ENCODE measurements at regions not wholly inside any gene's neighbourhood (a gene's known extent, or its start where the extent isn't known, plus 50 kb on each side); places are given as distances from the start of the nearest gene placed in this dataset.
"Not testable (repeated sequence)": the region's sequence is repeated elsewhere in the genome, so short reads cannot be mapped to it uniquely, and the experiment has no call there.

DNA sequence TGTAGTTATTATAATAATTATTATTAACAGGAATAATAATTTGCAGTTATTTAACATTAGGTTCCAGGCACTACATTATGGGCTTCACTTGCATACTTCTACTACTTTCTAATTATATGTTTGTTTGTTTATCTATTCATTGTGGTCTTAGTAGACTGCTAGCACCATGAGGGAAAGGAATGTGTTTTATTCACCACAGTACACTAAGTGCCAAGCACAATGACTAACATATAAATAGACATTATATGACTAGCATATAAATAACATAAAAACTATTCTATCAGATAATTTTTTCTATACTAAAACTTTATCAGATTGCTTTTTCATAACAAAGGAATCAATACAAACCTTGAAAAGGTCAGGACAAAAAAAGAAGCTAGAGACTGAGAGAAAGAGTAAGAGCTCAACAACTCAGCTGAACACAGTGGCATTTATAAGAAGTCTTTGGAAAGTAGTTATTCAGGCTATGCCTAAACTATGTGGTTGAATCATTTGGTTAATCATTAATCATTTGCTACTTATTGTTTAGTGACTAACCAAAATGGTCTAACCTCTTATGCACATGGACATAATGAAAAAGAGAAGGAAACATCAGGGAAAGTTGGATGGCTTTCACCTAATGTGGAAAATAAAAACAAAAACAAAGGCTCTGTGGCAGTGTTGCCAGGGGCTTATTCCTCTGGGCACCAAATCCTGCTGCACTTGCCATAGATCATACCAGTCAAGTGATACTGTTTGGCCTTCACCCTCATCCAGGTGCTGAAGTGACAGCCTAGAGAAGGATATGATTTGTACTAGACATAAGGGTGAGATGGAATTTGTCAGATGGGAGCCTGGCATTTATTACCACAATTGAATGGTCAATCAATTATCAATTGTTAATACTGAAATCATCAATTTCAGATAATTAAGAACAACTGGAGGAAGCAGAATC lies 174.9 kb downstream of the ETAA1 start:
- no peak for DNase-seq (ENCODE audit: low spot score)

DNA sequence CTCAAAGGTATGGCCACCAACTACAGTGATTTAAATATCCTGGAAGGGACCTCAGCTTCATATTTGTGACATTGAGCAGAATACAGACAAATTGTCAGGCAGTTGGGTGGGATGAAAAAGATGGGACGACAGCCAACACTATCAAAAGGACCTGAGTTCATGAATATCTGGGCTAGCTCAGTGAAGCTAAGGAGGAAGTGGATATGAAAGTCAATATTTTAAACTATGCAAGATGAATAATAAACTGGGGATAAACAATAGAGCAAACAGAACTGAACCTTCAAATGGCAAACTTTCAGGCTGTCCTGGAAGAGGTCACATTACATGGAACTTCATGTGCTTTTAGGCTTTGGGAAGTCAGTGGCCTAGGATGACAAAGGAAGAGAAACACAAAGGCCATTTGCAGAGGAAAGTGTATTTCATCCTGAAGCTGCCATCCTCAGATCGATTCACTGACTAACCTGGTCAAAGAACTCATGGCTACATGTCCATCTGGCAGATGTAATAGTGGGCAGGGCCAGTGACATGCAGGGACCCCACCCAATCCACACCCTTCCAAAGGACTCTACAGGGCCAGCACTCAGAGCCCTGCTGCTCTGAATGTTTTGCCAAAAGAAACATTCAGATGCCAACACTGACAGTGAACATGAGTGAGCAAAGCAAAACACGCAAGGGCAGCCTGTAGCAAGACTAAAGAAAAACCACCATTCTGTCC lies 175.7 kb downstream of the ETAA1 start:
- DNase-seq (ENCODE audit: low spot score): no peak

DNA sequence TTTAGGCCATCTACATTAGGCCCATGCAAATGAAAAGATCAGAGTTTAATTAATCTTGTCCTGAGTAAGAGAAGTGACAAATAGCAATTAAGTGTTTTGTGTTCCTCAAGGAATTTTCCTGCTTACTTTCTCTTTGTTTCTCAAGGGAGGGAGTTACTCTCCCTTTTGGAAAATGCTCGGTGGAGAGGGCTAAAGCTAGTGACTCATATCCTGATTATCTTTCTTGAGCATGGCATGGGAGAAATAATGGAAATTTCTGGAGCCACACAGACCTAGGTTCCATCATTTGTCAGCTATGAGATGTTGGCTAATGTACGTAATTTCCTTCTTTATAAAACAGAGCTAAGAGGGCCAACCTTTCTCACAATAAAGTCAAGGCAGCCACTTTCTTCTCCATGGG lies 177.1 kb downstream of the ETAA1 start:
- no peak for DNase-seq (ENCODE audit: low spot score)

GRCh38 chr2:67576226-67576625 lies 179.1 kb downstream of the ETAA1 start:
- no peak for DNase-seq (ENCODE audit: low spot score)

DNA sequence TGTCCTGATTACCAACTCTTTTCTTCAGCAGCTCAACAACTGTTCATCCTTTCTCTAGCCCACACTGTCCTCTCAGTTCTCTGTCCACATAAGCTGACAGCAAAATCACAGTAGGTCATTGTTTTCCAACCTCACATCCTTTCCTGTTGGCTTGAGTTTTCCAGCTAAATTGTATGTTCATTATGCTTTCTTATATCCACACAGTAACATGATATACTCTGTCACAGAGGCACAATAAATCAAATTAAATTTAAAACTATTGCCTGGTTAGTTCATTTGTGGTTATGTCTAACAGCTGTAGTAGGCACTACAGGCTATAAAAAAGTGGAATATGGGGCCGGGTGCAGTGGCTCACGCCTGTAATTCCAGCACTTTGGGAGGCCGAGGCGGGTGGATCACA lies 179.9 kb downstream of the ETAA1 start:
- DNase-seq (ENCODE audit: low spot score): no peak

GRCh38 chr2:67579216-67579615 lies 182.1 kb downstream of the ETAA1 start:
- DNase-seq (ENCODE audit: low spot score): no peak

DNA sequence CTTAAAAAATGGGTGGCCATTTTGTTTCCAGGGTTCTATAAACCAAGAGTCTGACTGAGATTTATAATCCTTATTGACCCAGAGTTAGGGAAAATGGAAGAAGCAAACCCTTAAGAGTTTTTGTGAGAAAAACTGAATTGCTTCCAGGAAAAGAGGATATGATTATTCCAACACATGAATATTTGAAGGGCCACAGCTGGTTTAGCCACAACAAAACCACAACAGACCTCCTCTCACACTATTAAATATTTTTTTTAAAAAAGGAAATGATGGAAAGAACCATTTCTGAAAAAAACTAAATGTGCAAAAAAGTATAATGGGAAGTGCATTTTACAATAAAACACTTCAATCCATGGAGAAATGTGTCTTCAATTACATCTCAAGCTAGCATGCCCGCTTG lies 182.7 kb downstream of the ETAA1 start:
- DNase-seq (ENCODE audit: low spot score): no peak

GRCh38 chr2:67581751-67582150 lies 184.6 kb downstream of the ETAA1 start:
- DNase-seq (ENCODE audit: low spot score): no peak

GRCh38 chr2:67583185-67583584 lies 186.1 kb downstream of the ETAA1 start:
- no peak for DNase-seq (ENCODE audit: low spot score)

GRCh38 chr2:67585400-67585799 lies 188.3 kb downstream of the ETAA1 start:
- DNase-seq (ENCODE audit: low spot score): no peak

DNA sequence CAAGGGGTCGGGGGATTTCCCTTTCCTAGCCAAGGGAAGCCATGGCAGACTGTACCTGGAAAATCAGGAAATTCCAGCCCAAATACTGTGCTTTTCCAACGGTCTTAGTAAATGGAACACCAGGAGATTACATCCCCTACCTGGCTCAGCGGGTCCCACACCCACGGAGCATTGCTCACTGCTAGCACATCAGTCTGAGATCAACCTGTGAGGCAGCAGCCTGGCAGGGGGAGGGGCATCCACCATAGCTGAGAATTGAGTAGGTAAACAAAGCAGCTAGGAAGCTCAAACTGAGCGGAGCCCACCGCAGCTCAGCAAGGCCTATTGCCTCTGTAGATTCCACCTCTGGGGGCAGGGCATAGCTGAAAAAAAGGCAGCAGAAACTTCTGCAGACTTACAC lies 192.0 kb downstream of the ETAA1 start:
- DNase-seq (ENCODE audit: low spot score): not testable (repeated sequence)

GRCh38 chr2:67594522-67594921 lies 197.4 kb downstream of the ETAA1 start:
- not testable (repeated sequence) for DNase-seq (ENCODE audit: low spot score)

DNA sequence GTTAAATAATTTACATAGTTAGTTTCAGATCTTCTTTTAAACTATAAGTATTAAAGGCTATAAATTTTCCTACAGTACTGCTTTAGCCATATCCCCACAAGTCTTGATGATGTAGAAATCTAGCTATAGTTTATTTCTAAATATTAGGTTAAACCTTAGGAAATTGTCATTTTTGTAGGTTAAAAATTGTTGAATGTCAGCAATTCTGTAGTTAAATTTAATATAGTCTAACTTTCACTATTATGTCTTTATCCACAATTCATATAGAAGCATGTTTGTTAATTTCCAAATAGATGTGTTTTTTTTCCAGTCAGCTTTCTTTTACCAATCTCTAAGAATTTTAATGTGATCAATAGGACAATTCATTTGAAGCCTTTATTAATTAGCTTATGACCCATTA lies 199.7 kb downstream of the ETAA1 start:
- DNase-seq (ENCODE audit: low spot score): no peak

GRCh38 chr2:67599561-67599960 lies 202.4 kb downstream of the ETAA1 start:
- no peak for DNase-seq (ENCODE audit: low spot score)

DNA sequence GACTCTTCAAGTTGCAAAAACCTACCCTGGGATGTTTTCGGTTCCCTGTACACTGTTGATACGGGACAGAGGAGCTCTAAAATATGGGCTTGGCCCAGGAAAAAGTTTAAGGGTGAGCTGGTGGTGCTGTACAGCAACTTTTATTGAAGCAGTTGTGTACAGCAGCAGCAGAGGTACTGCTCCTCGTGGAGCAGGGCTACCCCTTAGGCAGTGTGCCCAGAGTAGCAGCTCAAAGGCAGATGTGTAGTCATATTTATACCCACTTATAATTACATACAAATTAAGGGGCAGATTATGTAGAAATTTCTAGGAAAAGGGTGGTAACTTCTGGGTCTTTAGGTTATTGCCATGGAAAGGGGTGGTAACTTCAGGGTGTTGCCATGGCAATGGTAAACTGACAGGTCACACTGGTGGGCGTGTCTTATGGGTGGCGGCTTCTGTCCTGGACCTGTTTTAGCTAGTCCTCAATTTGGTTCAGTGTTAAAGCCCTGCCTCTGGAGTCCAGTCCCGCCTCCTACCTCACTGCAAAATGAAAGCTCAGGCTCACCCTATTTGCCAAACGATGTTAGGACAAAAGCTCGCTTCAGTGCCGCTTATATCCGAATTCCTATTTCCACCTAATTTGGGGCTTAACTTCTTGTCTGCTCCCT lies 203.2 kb downstream of the ETAA1 start:
- DNase-seq (ENCODE audit: low spot score): no peak

DNA sequence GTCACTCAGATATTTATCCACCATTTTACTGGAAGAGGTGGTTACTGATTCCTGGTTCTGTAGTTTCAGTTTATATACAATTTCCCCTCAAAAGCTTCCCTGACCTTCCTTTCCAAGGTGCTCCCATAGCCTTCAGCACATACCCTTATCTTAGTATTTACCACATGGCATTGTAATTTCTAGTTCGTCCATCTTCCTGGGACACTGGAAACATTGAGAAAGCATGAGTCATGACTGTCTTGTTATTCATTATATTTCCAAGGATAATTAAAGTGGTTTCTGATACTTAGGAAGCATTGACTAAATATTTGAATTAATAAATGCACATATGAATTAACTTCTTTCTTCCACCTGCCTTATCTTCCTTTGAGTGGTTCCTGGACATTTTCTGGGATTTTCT lies 203.8 kb downstream of the ETAA1 start:
- DNase-seq (ENCODE audit: low spot score): no peak

- DNase-seq (ENCODE audit: low spot score): no peak
Observed at GRCh38 chr2:67604360-67604759, 207.2 kb downstream of the ETAA1 start.

DNA sequence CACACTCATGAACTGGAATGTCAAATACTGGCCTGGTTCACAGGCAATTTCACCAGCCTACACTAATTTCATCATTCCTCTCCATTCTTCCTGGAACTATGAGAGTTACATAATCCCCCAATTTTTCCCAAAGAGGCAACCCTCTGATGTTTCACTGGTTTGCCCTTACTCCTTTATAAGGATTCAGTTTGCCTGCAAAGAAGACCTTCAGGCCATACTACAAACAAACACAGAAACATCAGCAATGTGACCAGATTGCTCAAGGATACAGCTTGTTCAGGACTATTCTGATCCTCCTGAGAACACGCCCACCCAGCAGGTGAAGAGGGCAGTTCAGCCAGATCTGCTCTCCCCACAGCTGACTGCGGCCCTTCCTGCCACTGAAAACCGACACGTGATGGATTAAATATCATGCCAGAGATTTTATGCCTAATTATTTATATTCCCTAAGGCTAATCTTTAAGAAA lies 215.5 kb downstream of the ETAA1 start:
- DNase-seq (ENCODE audit: low spot score): no peak

DNA sequence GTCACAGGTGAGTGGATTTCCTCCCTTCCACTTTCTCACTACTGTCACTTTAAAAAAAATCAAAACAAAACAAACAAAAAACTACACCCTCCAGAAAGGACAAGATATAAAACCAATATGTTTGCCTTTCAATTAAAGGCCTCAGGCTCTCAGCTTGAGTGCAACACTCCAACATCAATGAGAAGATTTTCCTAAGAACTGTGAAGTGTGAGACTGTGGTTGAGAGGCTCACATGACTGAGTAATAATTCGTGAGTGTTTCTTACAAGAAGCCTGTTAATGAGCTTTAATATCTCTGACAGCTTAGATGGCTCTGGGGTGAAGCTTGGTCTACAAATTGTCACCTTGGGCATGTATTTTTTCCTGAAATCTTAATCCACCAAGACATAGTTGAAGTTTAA lies 216.1 kb downstream of the ETAA1 start:
- no peak for DNase-seq (ENCODE audit: low spot score)

GRCh38 chr2:67614454-67614853 lies 217.3 kb downstream of the ETAA1 start:
- no peak for DNase-seq (ENCODE audit: low spot score)

DNA sequence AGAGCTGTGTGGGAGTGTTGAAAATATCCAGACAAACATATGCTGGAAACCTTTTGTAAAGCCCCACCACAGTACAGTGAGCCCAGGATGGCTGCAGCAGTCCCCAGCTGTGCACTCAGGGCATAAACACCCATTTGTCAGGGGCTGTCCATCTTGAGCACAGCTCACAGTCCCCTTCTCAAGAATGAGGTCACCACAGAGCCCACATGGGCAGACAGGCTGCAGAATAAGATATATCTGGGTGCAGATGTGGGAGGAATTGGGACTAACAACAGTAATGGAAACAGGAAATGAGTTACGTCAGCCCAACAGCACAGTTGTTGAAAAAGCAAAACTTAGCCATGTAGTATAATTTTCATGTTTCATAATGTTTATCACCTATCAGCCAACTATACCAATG lies 219.6 kb downstream of the ETAA1 start:
- DNase-seq (ENCODE audit: low spot score): no peak

DNA sequence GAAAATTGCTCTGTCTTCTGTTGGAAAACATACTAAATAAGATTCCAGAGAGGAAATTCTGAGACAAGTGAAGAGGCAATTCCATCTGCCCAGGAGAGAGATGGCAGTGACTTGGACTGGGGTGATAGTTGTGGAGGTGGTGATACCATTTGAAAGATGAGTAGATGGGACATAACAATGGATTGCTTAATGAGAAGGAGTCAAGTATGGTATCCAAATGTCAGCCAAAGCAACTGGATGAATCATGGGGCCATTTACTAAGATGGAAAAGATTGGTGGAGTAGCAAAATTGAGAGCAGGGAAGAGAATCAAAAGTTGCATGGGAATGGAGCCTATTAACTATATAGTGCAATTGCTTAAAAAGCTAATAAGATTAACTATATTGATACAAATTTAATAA lies 222.1 kb downstream of the ETAA1 start:
- no peak for DNase-seq (ENCODE audit: low spot score)

DNA sequence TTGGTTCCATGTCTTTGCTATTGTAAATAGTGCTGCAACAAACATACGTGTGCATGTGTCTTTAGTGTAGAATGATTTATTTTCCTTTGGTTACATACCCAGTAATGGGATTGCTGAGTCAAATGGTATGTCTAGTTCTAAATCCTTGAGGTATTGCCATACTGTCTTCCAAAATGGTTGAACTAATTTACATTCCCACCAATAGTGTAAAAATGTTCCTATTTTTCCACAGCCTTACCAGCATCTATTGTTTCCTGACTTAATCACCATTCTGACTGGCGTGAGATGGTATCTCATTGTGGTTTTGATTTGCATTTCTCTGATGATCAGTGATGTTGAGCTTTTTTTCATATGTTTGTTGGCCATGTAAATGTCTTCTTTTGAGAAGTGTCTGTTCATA lies 226.6 kb downstream of the ETAA1 start:
- not testable (repeated sequence) for DNase-seq (ENCODE audit: low spot score)

Measured in germinal center (tissue), 1 donor.